WTC11 (cell line): ENCODE measurements at regions not wholly inside any gene's neighbourhood (a gene's known extent, or its start where the extent isn't known, plus 50 kb on each side); places are given as distances from the start of the nearest gene placed in this dataset.

Experiments used
- ATAC-seq: fragments of 200-7000 bp; cut with Tn5 transposase; 2 replicates; pipeline ENCODE4 v1.10.0; 2021; ENCODE audit warnings: mild to moderate bottlenecking, moderate library complexity
- CTCF ChIA-PET: fragments of 300-600 bp; sonication (Branson Sonifier 250); formaldehyde crosslinking; loops from one replicate; lab custom pipeline; 2021; ENCODE audit warnings: antibody characterized with exemption; lab: Charles Lee
- POLR2A ChIA-PET: fragments of 350-600 bp; sonication (Branson Sonifier 250); formaldehyde crosslinking; loops from one replicate; lab custom pipeline; 2021; ENCODE audit warnings: antibody characterized with exemption; lab: Charles Lee
- DNase-seq: peaks from one replicate; pipeline ENCODE4 v3.0.0; 2021; ENCODE audit warnings: low spot score
- H3K27ac Mint-ChIP-seq: 2 replicates; pipeline ENCODE4 v1.8.0; 2021; ENCODE audit warnings: mixed read lengths
- H3K27me3 Mint-ChIP-seq: 2 replicates; pipeline ENCODE4 v1.8.0; 2021; ENCODE audit warnings: low read depth, mild to moderate bottlenecking, moderate library complexity, mixed read lengths
- H3K36me3 Mint-ChIP-seq: 2 replicates; pipeline ENCODE4 v1.8.0; 2021; ENCODE audit warnings: mixed read lengths
- H3K4me1 Mint-ChIP-seq: 2 replicates; pipeline ENCODE4 v1.8.0; 2022; ENCODE audit warnings: mixed read lengths
- H3K4me3 Mint-ChIP-seq: 2 replicates; pipeline ENCODE4 v1.8.0; 2021; ENCODE audit warnings: mild to moderate bottlenecking, moderate library complexity, mixed read lengths
- H3K9me3 Mint-ChIP-seq: 2 replicates; pipeline ENCODE4 v1.8.0; 2021; ENCODE audit warnings: mixed read lengths
- CREM ChIP-seq: sonication (generic); formaldehyde crosslinking; IDR thresholded peaks from 2 replicates; pipeline ENCODE4 v1.8.1; 2022; ENCODE audit warnings: mild to moderate bottlenecking, missing genetic modification reagents, moderate library complexity
- FOXJ3 ChIP-seq: sonication (generic); formaldehyde crosslinking; IDR thresholded peaks from 2 replicates; pipeline ENCODE4 v1.9.0; 2021; ENCODE audit warnings: missing genetic modification reagents, mild to moderate bottlenecking, borderline replicate concordance
- MYBL2 ChIP-seq: sonication (generic); formaldehyde crosslinking; IDR thresholded peaks from 2 replicates; pipeline ENCODE4 v1.8.1; 2023; ENCODE audit warnings: mild to moderate bottlenecking, moderate library complexity, missing genetic modification reagents
- NFE2L1 ChIP-seq: sonication (generic); formaldehyde crosslinking; IDR thresholded peaks from 2 replicates; pipeline ENCODE4 v1.8.1; 2023; ENCODE audit warnings: missing genetic modification reagents
- OVOL2 ChIP-seq: fragments of 250-450 bp; sonication (Bioruptor Pico); IDR thresholded peaks from 2 replicates; pipeline ENCODE4 v1.9.0; 2021; ENCODE audit warnings: mild to moderate bottlenecking, borderline replicate concordance
- RELA ChIP-seq: sonication (generic); formaldehyde crosslinking; IDR thresholded peaks from 2 replicates; pipeline ENCODE4 v1.8.1; 2022; ENCODE audit warnings: missing genetic modification reagents, mild to moderate bottlenecking, borderline replicate concordance
- USF2 ChIP-seq: sonication (generic); formaldehyde crosslinking; IDR thresholded peaks from 2 replicates; pipeline ENCODE4 v1.8.1; 2023; ENCODE audit warnings: mild to moderate bottlenecking, missing genetic modification reagents, moderate library complexity
- ZBTB21 ChIP-seq: sonication (generic); formaldehyde crosslinking; IDR thresholded peaks from 2 replicates; pipeline ENCODE4 v1.8.1; 2023; ENCODE audit warnings: mild to moderate bottlenecking, missing genetic modification reagents, borderline replicate concordance
- ZNF121 ChIP-seq: sonication (generic); formaldehyde crosslinking; IDR thresholded peaks from 2 replicates; pipeline ENCODE4 v1.8.0; 2023; ENCODE audit warnings: missing genetic modification reagents
- ZNF423 ChIP-seq: fragments of 250-450 bp; sonication (Bioruptor Pico); IDR thresholded peaks from 2 replicates; pipeline ENCODE4 v2.1.2; 2022; ENCODE audit warnings: mild to moderate bottlenecking, moderate library complexity
- TF ChIP-seq, protein P1 (sequence below): sonication (generic); formaldehyde crosslinking; IDR thresholded peaks from 2 replicates; pipeline ENCODE4 v1.8.0; 2022; ENCODE audit warnings: mild to moderate bottlenecking, missing genetic modification reagents
- TF ChIP-seq, protein P2 (sequence below): sonication (generic); formaldehyde crosslinking; IDR thresholded peaks from 2 replicates; pipeline ENCODE4 v1.8.0; 2023; ENCODE audit warnings: missing genetic modification reagents, mild to moderate bottlenecking, borderline replicate concordance
- TF ChIP-seq, protein P3 (sequence below): sonication (generic); formaldehyde crosslinking; IDR thresholded peaks from 2 replicates; pipeline ENCODE4 v1.8.1; 2023; ENCODE audit warnings: mild to moderate bottlenecking, missing genetic modification reagents
- TF ChIP-seq, protein P4 (sequence below): sonication (generic); formaldehyde crosslinking; IDR thresholded peaks from 2 replicates; pipeline ENCODE4 v1.8.1; 2022; ENCODE audit warnings: missing genetic modification reagents, borderline replicate concordance

DNA sequence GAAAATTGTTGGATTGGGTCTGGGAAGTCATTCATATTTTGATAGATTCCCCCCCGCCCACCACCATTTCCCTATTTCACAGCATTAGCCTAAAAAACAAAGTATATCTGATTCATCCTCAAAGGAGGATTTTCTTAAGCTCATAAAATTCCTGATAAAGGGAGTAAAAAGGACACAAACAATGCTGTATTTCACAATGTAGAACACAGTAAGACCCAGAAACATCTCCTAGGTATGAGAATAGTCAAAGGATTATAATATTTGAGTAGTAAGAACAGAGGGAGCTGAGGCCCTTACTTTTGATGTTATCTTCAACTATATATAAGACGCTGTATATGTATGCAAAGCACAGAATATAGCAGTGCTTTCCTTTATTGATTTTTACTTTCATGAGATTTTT lies 225.3 kb downstream of the TGFB2 start:
- H3K4me3 Mint-ChIP-seq: no peak overlapping the region
- peaks cover 12% of the 10 kb centered on the region for H3K4me1 Mint-ChIP-seq
- no peak overlapping the region for H3K27ac Mint-ChIP-seq
- ChIA-PET CTCF (no interaction called here), POLR2A (no interaction called here)
- DNase-seq: no peak
- TF ChIP-seq ZNF121 (CRISPR knock-in tag): no peak
- TF ChIP-seq CREM (CRISPR knock-in tag): no peak
- TF ChIP-seq, protein P1, sequence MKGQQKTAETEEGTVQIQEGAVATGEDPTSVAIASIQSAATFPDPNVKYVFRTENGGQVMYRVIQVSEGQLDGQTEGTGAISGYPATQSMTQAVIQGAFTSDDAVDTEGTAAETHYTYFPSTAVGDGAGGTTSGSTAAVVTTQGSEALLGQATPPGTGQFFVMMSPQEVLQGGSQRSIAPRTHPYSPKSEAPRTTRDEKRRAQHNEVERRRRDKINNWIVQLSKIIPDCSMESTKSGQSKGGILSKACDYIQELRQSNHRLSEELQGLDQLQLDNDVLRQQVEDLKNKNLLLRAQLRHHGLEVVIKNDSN: no peak
- no peak for TF ChIP-seq NFE2L1 (CRISPR knock-in tag)
- TF ChIP-seq RELA (CRISPR knock-in tag): no peak
- TF ChIP-seq ZBTB21 (CRISPR knock-in tag): no peak
- TF ChIP-seq, protein P2, sequence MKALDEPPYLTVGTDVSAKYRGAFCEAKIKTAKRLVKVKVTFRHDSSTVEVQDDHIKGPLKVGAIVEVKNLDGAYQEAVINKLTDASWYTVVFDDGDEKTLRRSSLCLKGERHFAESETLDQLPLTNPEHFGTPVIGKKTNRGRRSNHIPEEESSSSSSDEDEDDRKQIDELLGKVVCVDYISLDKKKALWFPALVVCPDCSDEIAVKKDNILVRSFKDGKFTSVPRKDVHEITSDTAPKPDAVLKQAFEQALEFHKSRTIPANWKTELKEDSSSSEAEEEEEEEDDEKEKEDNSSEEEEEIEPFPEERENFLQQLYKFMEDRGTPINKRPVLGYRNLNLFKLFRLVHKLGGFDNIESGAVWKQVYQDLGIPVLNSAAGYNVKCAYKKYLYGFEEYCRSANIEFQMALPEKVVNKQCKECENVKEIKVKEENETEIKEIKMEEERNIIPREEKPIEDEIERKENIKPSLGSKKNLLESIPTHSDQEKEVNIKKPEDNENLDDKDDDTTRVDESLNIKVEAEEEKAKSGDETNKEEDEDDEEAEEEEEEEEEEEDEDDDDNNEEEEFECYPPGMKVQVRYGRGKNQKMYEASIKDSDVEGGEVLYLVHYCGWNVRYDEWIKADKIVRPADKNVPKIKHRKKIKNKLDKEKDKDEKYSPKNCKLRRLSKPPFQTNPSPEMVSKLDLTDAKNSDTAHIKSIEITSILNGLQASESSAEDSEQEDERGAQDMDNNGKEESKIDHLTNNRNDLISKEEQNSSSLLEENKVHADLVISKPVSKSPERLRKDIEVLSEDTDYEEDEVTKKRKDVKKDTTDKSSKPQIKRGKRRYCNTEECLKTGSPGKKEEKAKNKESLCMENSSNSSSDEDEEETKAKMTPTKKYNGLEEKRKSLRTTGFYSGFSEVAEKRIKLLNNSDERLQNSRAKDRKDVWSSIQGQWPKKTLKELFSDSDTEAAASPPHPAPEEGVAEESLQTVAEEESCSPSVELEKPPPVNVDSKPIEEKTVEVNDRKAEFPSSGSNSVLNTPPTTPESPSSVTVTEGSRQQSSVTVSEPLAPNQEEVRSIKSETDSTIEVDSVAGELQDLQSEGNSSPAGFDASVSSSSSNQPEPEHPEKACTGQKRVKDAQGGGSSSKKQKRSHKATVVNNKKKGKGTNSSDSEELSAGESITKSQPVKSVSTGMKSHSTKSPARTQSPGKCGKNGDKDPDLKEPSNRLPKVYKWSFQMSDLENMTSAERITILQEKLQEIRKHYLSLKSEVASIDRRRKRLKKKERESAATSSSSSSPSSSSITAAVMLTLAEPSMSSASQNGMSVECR (CRISPR knock-in tag): no peak
- ATAC-seq: no peak
- H3K9me3 Mint-ChIP-seq: no peaks in the 10 kb centered on the region
- no peaks in the 10 kb centered on the region for H3K27me3 Mint-ChIP-seq
- H3K36me3 Mint-ChIP-seq: no peaks in the 10 kb centered on the region

GRCh38 chr1:218571491-218571890 lies 226.4 kb downstream of the TGFB2 start:
- TF ChIP-seq, protein P3, sequence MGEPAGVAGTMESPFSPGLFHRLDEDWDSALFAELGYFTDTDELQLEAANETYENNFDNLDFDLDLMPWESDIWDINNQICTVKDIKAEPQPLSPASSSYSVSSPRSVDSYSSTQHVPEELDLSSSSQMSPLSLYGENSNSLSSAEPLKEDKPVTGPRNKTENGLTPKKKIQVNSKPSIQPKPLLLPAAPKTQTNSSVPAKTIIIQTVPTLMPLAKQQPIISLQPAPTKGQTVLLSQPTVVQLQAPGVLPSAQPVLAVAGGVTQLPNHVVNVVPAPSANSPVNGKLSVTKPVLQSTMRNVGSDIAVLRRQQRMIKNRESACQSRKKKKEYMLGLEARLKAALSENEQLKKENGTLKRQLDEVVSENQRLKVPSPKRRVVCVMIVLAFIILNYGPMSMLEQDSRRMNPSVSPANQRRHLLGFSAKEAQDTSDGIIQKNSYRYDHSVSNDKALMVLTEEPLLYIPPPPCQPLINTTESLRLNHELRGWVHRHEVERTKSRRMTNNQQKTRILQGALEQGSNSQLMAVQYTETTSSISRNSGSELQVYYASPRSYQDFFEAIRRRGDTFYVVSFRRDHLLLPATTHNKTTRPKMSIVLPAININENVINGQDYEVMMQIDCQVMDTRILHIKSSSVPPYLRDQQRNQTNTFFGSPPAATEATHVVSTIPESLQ (CRISPR knock-in tag): no peak
- TF ChIP-seq USF2 (CRISPR knock-in tag) (no peak), FOXJ3 (CRISPR knock-in tag) (no peak), ZNF423 (CRISPR knock-in tag) (no peak), OVOL2 (CRISPR knock-in tag) (no peak), MYBL2 (CRISPR knock-in tag) (no peak)
- TF ChIP-seq, protein P4, sequence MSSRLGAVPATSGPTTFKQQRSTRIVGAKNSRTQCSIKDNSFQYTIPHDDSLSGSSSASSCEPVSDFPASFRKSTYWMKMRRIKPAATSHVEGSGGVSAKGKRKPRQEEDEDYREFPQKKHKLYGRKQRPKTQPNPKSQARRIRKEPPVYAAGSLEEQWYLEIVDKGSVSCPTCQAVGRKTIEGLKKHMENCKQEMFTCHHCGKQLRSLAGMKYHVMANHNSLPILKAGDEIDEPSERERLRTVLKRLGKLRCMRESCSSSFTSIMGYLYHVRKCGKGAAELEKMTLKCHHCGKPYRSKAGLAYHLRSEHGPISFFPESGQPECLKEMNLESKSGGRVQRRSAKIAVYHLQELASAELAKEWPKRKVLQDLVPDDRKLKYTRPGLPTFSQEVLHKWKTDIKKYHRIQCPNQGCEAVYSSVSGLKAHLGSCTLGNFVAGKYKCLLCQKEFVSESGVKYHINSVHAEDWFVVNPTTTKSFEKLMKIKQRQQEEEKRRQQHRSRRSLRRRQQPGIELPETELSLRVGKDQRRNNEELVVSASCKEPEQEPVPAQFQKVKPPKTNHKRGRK (CRISPR knock-in tag): no peak
- ChIA-PET CTCF (no interaction called here), POLR2A (no interaction called here)
- ATAC-seq (no peak), DNase-seq (no peak)
- Mint-ChIP-seq H3K4me3 (no peak overlapping the region), H3K27me3 (no peaks in the 10 kb centered on the region), H3K36me3 (no peaks in the 10 kb centered on the region), H3K9me3 (no peaks in the 10 kb centered on the region), H3K27ac (no peak overlapping the region), H3K4me1 (peaks cover 7% of the 10 kb centered on the region)
